D721Med (cell line): ENCODE measurements at regions not wholly inside any gene's neighbourhood (a gene's known extent, or its start where the extent isn't known, plus 50 kb on each side); places are given as distances from the start of the nearest gene placed in this dataset.

Source experiments
- DNase-seq: peaks from one replicate; pipeline ENCODE4 v3.0.0; 2011; ENCODE audit warnings: low spot score; ENCODE audit not compliant: insufficient read length
- FAIRE-seq: peaks from 2 replicates; lab custom pipeline; 2011; peaks lifted over from hg19 to GRCh38; lab: Jason Lieb, UNC
- CTCF ChIP-seq: IDR thresholded peaks from 2 replicates; pipeline ENCODE4 v1.5.1; 2012; ENCODE audit warnings: mild to moderate bottlenecking, control low read depth; ENCODE audit not compliant: insufficient read depth; ENCODE audit errors: missing control alignments

- no peak for FAIRE-seq
- no peak for TF ChIP-seq CTCF
- no peak for DNase-seq
Observed at GRCh38 chr5:167765352-167765751, 526.1 kb upstream of the WWC1 start.

GRCh38 chr5:167766957-167767356 is 524.5 kb upstream of the WWC1 start:
- FAIRE-seq = no peak
- no peak for TF ChIP-seq CTCF
- no peak for DNase-seq

GRCh38 chr5:167767795-167768194 is 523.6 kb upstream of the WWC1 start:
- FAIRE-seq (no peak), DNase-seq (no peak)
- no peak for TF ChIP-seq CTCF

GRCh38 chr5:167769846-167770413 is 521.5 kb upstream of the WWC1 start:
- no peak for DNase-seq
- no peak for FAIRE-seq
- TF ChIP-seq CTCF = no peak

- no peak for FAIRE-seq
- no peak for DNase-seq
- TF ChIP-seq CTCF = no peak
Observed at GRCh38 chr5:167770461-167770860, 521.0 kb upstream of the WWC1 start.

GRCh38 chr5:167771571-167771970 is 519.9 kb upstream of the WWC1 start:
- DNase-seq (no peak), FAIRE-seq (no peak)
- TF ChIP-seq CTCF = no peak

GRCh38 chr5:167773668-167774301 is 517.7 kb upstream of the WWC1 start:
- DNase-seq = no peak
- TF ChIP-seq CTCF = no peak
- no peak for FAIRE-seq
